ENCODE measurements at regions not wholly inside any gene's neighbourhood (a gene's known extent, or its start where the extent isn't known, plus 50 kb on each side); places are given as distances from the start of the nearest gene placed in this dataset.
"Not testable (repeated sequence)": the region's sequence is repeated elsewhere in the genome, so short reads cannot be mapped to it uniquely, and the experiment has no call there.

DNA sequence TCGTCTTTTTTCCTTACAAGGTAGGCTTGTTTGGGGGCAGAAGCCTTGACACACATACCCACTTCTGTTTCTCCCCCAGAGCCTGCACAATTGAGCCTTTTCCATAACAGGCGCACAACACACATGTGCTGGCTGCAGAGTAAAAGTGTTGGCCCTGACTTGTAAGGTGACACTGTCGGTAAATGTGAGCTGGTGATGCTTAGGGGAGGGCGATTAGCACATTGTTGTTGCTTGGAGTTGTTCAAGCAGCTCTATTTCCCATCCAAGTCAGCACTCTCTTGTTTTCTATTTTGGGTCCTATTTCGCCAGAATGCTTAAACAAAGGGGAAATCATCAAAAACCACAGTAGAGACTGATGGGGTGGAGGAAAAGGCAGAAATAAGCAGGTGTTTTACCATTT, 51.9 kb upstream of the PTPRJ start:
- no peak for DNase-seq

- DNase-seq: peak; percentile 19
These were observed 56.1 kb upstream of the PTPRJ start for GRCh38 chr11:47924184-47924691.

DNA sequence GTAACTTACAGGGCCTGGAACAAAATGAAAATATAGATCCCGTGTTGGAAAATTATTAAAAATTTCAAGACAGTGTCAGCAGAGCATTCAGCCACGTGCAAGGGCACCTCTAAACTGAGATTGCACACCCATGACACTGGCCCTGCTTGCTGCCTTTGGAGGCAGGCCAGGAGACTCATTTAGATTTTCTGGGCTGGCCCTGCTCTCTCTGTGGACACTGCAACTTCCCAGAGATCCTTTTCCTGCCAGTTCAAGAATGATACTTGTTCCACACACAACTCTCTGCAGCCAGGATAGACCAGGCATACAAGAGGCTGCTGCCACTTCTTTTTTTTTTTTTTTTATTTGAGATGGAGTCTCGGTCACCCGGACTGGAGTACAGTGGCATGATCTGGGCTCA, 56.7 kb upstream of the PTPRJ start:
- no peak for DNase-seq

GRCh38 chr11:47921080-47921555, 59.2 kb upstream of the PTPRJ start:
- not testable (repeated sequence) for DNase-seq

DNA sequence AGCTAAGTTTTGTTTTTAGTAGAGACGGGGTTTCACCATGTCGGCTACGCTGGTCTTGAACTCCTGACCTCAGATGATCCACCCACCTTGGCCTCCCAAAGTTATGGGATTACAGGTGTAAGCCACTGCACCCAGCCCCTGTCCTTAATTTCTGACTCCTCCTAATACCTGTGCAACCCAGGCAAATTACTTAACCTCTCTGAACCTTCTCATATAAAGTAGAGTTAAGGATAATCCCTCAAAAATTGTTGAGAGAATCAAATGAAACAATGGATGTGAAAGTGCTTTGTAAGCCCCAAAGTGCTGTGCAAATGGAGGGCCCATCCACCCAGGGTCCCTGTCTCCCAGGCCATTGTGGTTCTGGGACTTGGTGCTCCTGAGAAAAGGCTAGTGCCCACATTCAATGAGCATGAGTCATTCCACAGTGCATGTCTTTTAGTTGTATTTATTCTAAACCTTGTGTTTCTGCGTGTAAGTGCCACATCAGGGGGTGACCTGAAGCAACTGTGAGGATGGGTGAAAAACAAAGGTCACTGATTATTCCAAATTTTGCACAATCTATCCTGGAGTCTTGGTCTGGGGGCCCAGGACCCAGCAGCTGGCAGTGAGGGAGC, 61.4 kb upstream of the PTPRJ start:
- no peak for DNase-seq

DNA sequence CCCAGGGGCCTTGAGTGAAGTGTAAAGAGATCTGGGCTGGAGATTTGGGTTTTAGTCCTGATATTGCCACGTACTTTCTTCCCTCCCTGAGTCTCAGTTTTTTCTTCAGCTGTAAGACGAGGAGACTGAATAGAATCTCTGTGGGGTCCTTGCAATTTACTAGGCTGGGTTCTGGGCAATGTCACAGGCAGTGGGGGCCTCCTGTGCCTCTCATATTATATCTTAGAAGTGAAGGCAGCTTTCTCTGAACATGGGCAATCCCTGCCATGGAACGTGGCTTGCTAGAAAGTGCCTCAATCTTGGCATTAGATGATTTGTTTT, 62.0 kb upstream of the PTPRJ start:
- DNase-seq: no peak

DNA sequence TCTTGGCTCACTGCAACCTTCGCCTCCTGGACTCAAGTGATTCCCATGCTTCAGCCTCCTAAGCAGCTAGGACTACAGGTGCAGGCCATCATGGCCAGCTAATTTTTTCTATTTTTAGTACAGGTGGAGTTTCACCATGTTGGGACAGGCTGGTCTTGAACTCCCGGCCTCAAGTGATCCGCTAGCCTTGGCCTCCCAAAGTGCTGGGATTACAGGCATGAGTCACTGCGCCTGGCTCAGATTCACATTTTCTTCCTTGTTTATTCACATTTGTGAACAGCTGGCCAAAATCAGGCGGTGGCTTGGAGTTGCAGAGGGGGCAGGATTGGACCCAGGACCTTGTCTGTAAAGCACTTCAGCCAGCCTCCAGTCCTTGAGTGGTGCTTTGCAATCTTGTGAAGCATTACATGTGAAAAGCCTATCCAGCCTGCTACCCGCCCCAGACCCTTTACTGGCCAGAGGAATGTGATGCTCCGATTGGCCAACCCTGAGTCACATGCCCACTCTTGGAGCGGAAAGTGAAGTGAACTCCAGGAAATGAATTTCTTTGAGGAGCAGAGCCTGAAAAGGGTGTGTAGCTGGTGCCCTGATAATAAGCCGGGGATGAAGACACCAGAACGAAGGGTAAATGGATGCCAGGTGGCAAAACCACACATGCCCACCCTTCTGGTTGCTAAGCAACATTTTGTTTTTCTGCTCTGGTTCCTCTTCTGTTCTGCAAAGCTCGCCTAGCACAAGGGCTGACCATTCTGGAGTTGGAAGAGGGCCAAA, 62.6 kb upstream of the PTPRJ start:
- no peak for DNase-seq

GRCh38 chr11:47916361-47916841, 64.0 kb upstream of the PTPRJ start:
- no peak for DNase-seq

DNA sequence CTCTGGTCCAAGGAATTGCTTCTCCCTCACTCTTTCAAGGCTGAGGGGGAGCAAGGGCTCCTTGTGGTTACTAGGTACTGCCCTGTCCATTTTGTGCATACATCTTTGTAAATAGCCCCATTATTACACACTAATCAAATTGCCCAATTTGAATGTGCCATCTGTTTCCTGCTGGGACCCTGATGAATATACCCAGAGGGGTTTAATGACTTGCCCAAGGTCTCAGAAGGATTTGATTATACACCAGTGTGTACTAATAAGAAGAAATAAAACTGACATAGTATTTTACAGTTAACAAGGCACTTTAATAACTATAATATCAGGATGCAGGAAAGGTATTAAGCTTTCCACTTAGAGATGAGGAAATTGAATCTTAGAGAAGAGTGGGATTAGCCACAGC, 64.6 kb upstream of the PTPRJ start:
- no peak for DNase-seq

DNA sequence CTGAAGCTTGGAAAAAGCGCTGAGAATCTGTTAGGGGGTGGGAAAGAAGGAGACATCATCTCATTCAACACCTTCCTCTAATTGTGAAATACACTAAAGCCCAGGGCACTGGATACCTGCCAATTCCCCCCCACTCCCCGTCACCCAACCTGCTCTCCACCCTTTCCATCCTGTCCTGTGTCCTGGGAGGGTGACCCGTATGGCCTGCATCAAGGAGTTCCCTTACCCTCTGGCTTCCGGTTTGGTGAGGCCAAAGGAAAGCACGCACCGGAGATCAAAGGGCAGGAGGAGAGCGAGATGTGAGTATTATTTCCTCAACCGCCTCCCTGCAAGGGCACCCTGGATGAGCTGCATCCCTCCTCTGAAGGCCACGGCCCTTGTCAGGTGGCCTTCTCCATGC, 65.0 kb upstream of the PTPRJ start:
- DNase-seq: peak; percentile 24

- DNase-seq: no peak
These were observed 65.6 kb upstream of the PTPRJ start for GRCh38 chr11:47914743-47915142.

DNA sequence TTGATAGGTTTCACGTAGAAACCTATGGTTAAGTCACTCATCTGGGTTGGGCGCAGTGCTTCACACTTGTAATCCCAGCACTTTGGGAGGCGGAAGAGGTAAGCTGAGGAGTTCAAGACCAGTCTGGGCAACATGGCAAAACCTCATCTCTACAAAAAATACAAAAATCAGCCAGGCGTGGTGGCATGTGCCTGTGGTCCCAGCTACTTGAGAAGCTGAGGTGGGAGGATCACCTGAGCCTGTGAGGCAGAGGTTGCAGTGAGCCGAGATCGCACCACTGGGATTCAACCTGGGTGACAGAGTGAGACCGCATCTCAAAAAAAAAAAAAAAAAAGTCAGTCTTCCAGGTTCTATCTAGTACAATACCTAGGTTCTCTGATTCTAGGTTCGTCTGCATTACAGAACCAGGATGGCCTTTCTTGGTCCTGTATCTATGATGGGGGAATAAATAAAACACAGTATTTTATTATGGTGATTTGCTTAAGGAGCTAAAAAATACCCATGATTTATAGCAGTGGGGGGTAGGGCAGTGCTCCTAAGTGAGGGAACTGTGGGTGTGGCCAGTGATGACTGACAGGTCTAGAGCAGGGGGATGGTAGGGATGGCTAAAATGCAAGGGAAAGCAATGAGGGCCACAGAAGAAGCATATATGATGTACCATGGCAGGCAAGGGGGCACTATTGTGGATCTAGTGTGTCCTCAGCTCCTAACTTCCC, 65.5 kb upstream of the NUP160 start:
- no peak for DNase-seq

DNA sequence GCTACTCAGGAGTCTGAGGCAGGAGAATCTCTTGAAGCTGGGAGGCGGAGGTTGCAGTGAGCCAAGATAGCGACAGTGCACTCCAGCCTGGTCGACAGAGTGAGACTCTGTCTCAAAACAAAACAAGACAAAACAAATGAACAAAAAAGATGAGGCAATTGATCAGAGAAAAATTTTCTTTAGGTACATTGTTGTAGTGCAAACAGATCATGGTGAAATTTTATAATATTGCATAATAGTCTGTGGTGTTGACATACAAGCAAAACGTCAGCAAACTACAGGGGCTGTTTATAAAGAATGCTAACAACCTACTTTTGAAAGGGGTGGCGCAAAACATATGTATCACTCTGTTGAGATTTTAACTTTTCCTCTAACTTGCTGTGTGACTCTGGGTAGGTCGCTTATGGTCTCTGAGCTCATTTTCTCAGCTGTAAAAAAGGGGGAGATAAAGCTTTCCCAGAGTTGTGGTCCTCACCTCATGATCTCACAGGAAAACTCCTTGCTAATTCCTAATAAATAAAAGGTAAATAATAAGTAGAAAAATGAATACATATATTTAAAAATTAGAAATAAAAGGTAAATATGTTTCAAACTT, 64.8 kb upstream of the NUP160 start:
- DNase-seq: no peak

GRCh38 chr11:47911149-47911548, 63.0 kb upstream of the NUP160 start:
- no peak for DNase-seq

DNA sequence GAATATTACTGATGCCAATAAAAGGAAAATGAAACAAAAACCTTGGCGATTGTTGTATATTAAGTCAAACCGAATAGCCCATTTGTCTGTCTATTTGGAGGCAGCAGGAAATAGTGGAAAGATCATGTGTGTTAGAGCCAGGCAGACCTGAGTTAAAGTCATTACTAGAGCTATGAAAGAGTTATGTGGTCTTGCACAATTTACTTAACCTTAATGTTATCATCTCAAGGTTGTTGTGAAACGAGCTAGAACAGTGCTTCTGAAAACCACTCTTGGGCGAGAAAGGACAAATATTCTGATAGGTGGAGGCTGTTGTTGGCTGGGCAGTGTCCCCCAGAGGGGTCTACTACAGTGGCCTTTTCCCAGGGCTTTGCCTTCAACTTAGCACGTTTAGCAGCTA, 60.0 kb upstream of the NUP160 start:
- DNase-seq: no peak

GRCh38 chr11:47907499-47907898, 59.3 kb upstream of the NUP160 start:
- DNase-seq: no peak

DNA sequence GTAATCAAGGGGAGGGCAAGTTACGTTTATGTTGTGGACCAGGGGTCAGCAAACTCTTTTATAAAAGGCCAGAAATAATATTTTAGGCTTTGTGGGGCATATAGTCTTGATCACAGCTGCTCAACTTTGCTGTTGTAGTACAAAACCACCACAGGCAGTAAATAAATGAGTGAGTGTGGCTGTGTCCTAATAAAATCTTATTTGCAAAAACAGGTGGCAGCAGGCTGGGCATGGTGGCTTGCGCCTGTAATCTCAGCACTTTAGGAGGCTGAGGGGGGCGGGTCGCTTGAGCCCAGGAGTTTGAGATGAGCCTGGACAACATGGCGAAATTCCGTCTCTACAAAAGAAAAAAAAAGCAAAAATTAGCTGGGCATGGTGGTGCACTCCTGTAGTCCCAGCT, 57.9 kb upstream of the NUP160 start:
- no peak for DNase-seq

GRCh38 chr11:47905358-47906059, 57.4 kb upstream of the NUP160 start:
- no peak for DNase-seq

GRCh38 chr11:47904808-47905207, 56.7 kb upstream of the NUP160 start:
- DNase-seq: no peak

GRCh38 chr11:47904048-47904447, 55.9 kb upstream of the NUP160 start:
- DNase-seq: no peak

DNA sequence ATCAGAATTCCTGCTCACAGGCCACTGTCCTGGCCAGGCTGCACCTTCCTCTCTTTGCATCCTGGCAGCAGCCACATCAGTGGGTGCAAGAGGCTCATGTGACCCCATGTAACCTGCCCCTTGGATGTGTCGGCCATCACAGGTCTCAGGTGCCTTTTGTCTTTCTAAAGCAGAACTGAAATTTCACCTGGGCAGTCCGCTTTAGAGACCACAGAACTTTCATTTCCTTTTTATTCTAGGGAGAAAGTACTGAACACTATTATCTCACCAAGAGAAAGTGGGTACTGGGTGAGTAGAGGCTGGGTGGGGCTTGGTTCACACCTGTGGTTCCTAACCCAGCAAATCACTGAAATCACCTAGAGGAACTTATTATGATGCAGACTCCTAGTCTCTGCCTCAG, 51.7 kb upstream of the NUP160 start:
- DNase-seq: no peak
